Ovary (tissue), 7 donors: ENCODE measurements at regions not wholly inside any gene's neighbourhood (a gene's known extent, or its start where the extent isn't known, plus 50 kb on each side); places are given as distances from the start of the nearest gene placed in this dataset.

Experiments
- DNase-seq, 5 donors: peaks; one replicate each; pipeline ENCODE4 v3.0.0-alpha.2; 2019 to 2020
- H3K27ac ChIP-seq, 2 donors: fragments of 200-600 bp; one replicate each; pipeline versions ENCODE4 v1.5.1 to v1.8.0; 2019 to 2022
- H3K27me3 ChIP-seq: fragments of 200-600 bp; one replicate; pipeline ENCODE4 v1.8.0; 2022
- H3K36me3 ChIP-seq: fragments of 200-600 bp; sonication (generic); one replicate; pipeline ENCODE4 v1.5.1; 2019
- H3K4me1 ChIP-seq: one replicate; pipeline ENCODE4 v1.8.1; 2013; ENCODE audit warnings: mild to moderate bottlenecking, moderate library complexity; ENCODE audit not compliant: insufficient read depth
- H3K4me3 ChIP-seq: fragments of 200-600 bp; sonication (generic); one replicate; pipeline ENCODE4 v1.5.1; 2017
- H3K9me3 ChIP-seq, 2 donors: fragments of 200-600 bp in 1 of 2; sonication (generic) in 1 of 2; one replicate each; pipeline versions ENCODE4 v1.5.1 to v1.8.1; 2013 to 2019; ENCODE audit warnings: mild to moderate bottlenecking in 1 of 2, moderate library complexity in 1 of 2
- CTCF ChIP-seq, 3 donors: fragments of 450-650 bp in 2 of 3; fragments of 200-600 bp in 1 of 3; IDR thresholded peaks; one replicate each; pipeline versions ENCODE4 v1.5.1 to v1.8.0; 2016 to 2022; ENCODE audit warnings: antibody characterized with exemption in 3 of 3, mild to moderate bottlenecking in 1 of 3
- EP300 ChIP-seq: sonication (generic); formaldehyde crosslinking; IDR thresholded peaks from one replicate; pipeline ENCODE4 v1.6.1; 2017; ENCODE audit warnings: antibody characterized with exemption
- POLR2A ChIP-seq: fragments of 450-650 bp; IDR thresholded peaks from one replicate; pipeline ENCODE4 v1.6.1; 2017; ENCODE audit warnings: antibody characterized with exemption, mild to moderate bottlenecking, moderate library complexity
- WGBS, 3 donors: extraction: QIAGEN DNeasy Blood & Tissue Kit in 1 of 3; methylation state at CpG; one replicate each; pipeline versions ENCODE4 v1.1.5 to v1.1.7; 2013 to 2017; 5-methylcytosine and 5-hydroxymethylcytosine counted together
- intact Hi-C, 4 donors: fragments of 100-400 bp; cut with DNase I; formaldehyde crosslinking; loops; one replicate each; pipeline versions ENCODE4 v1.11.0 to v1.15.1; 2022 to 2023
- donor health status: DM: no; HTN: no; CAD: no; lungs with moderate emphysema.
- donor health status: DM: no; HTN: no; CAD: no.
- donor health status: Bipolar disorder and iron deficiency.
- donor health status: DM: no; HTN: no; CAD: no.
- donor health status: DM: yes; HTN: yes; CAD: no.

DNA sequence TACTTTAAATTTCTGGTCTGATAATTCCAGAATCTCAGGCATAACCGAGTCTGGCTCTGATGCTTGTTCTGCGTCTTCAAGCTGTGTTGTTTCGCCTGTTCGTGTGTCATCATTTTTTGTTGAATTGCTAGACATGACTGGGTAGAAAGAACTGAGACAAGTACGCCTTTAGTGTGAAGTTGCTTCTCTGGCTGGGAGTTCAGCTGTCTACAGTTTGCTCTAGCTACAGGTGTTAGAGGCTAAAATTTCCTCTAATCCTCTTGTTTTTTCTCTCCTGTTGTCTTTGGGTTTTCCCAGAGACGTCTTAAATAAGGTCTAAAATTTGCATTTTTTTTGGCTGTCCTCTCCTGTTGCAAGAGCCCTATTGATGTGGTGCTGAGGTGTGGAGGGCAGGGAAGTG is 100.3 kb downstream of the FAM50B start:
- DNase-seq, result no peak
- intact Hi-C loops, result no loop called here
- 81 to 84% (median 84%) methylated on average over 6 of the region's 6 CpGs for WGBS, 3 donors

DNA sequence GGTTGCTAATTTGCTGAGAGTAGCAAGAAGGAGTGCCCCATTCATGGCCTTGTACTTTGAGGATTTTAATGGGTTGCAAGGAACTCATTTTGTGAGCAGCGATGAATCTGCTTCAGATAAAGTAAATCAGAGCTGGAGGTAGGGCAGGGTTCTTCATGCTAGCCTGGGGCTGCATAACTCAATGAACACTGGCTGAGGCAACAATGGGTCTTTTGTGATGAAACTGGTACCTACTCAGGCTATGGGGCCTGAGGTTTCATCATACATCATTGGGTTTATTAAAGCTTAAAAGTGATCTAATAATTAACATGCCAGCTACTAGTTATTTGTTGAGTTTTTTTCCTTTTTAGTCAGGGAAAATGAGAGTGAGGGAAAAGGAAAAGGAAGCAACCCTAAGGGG is 106.9 kb downstream of the FAM50B start:
- Histone ChIP-seq H3K9me3 (no peaks in the 10 kb centered on the region), H3K27ac (no peak overlapping the region), H3K4me3 (no peak overlapping the region), H3K27me3 (no peaks in the 10 kb centered on the region), H3K36me3 (no peaks in the 10 kb centered on the region), H3K4me1 (no peaks in the 10 kb centered on the region)
- 95 to 100% (median 96%) methylated on average over 1 of the region's 1 CpG for WGBS, 3 donors
- no peak for TF ChIP-seq CTCF (IDR thresholded peaks at IDR 0.05)
- TF ChIP-seq POLR2A, result no peak
- TF ChIP-seq EP300, result no peak
- intact Hi-C loops, result no loop called here
- DNase-seq, result no peak

More for the DNA sequence above, 100.3 kb downstream of the FAM50B start:
- Histone ChIP-seq H3K4me1 (no peaks in the 10 kb centered on the region), H3K4me3 (no peak overlapping the region), H3K27ac (no peak overlapping the region), H3K27me3 (no peaks in the 10 kb centered on the region), H3K9me3 (no peaks in the 10 kb centered on the region), H3K36me3 (no peaks in the 10 kb centered on the region)
- TF ChIP-seq POLR2A, result no peak
- TF ChIP-seq CTCF (IDR thresholded peaks at IDR 0.05), result no peak
- TF ChIP-seq EP300, result no peak

DNA sequence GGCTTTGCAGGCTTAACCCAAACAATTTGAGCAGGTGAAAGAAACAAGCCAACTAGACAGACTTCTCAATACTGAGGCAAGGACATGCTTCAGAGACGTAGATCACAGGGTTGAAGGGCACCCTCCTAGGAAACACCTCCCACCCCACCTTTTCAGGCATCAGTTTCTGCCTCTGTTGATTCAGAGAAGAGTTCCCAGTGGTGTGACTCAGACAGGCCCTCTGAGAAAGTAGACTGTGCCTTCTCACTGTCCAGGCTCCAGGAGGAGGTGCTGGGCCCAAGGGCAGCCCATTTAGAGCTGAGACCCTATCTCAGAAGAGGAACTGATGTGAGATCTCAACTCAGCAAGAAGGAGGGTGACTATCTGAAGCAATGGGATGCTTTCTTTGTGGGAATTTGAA is 108.1 kb downstream of the FAM50B start:
- H3K4me1 ChIP-seq, result no peaks in the 10 kb centered on the region
- TF ChIP-seq POLR2A (no peak), CTCF (IDR thresholded peaks at IDR 0.05) (no peak), EP300 (no peak)
- DNase-seq, result no peak
- no peaks in the 10 kb centered on the region for H3K9me3 ChIP-seq
- no peaks in the 10 kb centered on the region for H3K27me3 ChIP-seq
- no peak overlapping the region for H3K4me3 ChIP-seq
- H3K27ac ChIP-seq, result no peak overlapping the region
- intact Hi-C loops, result no loop called here
- 0 to 21% (median 16%) methylated on average over 1 of the region's 1 CpG for WGBS, 3 donors
- H3K36me3 ChIP-seq, result no peaks in the 10 kb centered on the region

DNA sequence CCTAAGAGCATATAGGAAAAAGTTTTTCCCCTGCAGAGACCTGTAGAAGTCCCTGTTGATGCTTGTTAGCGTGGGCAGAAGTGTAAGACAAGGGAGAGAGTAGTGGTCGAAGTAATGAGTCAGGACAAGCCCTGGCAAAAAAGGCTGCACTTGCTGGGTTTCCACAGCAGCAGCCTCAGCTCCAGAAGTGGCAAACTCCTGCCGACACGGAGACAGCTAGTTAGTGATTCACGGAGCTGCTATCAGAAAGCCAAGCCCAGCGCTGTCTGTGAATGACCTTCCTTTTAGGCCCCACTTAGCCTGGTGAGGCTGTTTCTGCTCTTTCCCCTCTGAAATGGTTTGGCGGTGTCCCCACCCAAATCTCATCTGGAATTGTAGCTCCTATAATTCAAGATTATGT is 109.1 kb downstream of the FAM50B start:
- no peaks in the 10 kb centered on the region for H3K36me3 ChIP-seq
- TF ChIP-seq EP300, result no peak
- TF ChIP-seq CTCF (IDR thresholded peaks at IDR 0.05), result no peak
- no peak for TF ChIP-seq POLR2A
- DNase-seq, result no peak
- no peak overlapping the region for H3K27ac ChIP-seq
- H3K9me3 ChIP-seq, result no peaks in the 10 kb centered on the region
- H3K4me3 ChIP-seq, result no peak overlapping the region
- 88 to 94% (median 88%) methylated on average over 7 of the region's 7 CpGs for WGBS, 3 donors
- no peaks in the 10 kb centered on the region for H3K27me3 ChIP-seq
- intact Hi-C loops, result no loop called here
- H3K4me1 ChIP-seq, result no peaks in the 10 kb centered on the region

GRCh38 chr6:3959385-3959784 is 110.2 kb downstream of the FAM50B start:
- H3K27ac ChIP-seq, result no peak overlapping the region
- H3K9me3 ChIP-seq, result no peaks in the 10 kb centered on the region
- no peaks in the 10 kb centered on the region for H3K27me3 ChIP-seq
- 91 to 96% (median 94%) methylated on average over 8 of the region's 8 CpGs for whole genome bisulfite sequencing, 3 donors
- TF ChIP-seq POLR2A (no peak), EP300 (no peak), CTCF (IDR thresholded peaks at IDR 0.05) (no peak)
- DNase-seq, result no peak
- H3K4me3 ChIP-seq, result no peak overlapping the region
- intact Hi-C loops, result no loop called here
- no peaks in the 10 kb centered on the region for H3K4me1 ChIP-seq
- no peaks in the 10 kb centered on the region for H3K36me3 ChIP-seq
